ENCODE measurements at regions not wholly inside any gene's neighbourhood (a gene's known extent, or its start where the extent isn't known, plus 50 kb on each side); places are given as distances from the start of the nearest gene placed in this dataset.

- TF ChIP-seq, protein P1, sequence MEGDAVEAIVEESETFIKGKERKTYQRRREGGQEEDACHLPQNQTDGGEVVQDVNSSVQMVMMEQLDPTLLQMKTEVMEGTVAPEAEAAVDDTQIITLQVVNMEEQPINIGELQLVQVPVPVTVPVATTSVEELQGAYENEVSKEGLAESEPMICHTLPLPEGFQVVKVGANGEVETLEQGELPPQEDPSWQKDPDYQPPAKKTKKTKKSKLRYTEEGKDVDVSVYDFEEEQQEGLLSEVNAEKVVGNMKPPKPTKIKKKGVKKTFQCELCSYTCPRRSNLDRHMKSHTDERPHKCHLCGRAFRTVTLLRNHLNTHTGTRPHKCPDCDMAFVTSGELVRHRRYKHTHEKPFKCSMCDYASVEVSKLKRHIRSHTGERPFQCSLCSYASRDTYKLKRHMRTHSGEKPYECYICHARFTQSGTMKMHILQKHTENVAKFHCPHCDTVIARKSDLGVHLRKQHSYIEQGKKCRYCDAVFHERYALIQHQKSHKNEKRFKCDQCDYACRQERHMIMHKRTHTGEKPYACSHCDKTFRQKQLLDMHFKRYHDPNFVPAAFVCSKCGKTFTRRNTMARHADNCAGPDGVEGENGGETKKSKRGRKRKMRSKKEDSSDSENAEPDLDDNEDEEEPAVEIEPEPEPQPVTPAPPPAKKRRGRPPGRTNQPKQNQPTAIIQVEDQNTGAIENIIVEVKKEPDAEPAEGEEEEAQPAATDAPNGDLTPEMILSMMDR (conservative IDR thresholded peaks at IDR 0.05; ENCODE audit: low read length): no peak
- no peak for TF ChIP-seq EZH2phosphoT487 (IDR thresholded peaks at IDR 0.05; ENCODE audit: borderline replicate concordance)
Observed at GRCh38 chr13:59471106-59471505, 692.6 kb downstream of the DIAPH3 start.
